HT-29 (cell line): ENCODE measurements at regions not wholly inside any gene's neighbourhood (a gene's known extent, or its start where the extent isn't known, plus 50 kb on each side); places are given as distances from the start of the nearest gene placed in this dataset.
"Not testable (repeated sequence)": the region's sequence is repeated elsewhere in the genome, so short reads cannot be mapped to it uniquely, and the experiment has no call there.

ENCODE experiments used
- DNase-seq: peaks from one replicate; pipeline ENCODE4 v3.0.0-alpha.2; 2015; ENCODE audit warnings: low spot score

DNA sequence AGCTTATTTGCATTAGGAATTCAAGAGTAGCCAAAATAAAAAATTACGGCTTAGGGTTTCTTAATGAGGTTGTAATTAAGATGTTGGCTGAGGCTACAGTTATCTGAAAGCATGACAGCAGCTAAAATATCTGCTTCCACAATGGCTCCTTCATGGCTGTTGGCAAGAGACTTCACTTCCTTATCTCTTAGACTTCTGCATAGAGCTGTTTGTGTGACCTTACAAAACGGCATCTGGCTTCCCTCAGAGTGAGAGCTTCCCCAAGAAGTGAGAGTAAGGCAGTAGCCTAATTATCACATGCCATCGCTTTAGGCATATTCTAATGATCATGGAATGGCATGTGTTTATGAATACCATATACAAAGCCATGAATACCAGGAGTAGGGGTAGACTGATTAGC lies 57.6 kb downstream of the CCDC59 start:
- DNase-seq: no peak

GRCh38 chr12:82299319-82300025 lies 58.7 kb downstream of the CCDC59 start:
- DNase-seq: no peak

DNA sequence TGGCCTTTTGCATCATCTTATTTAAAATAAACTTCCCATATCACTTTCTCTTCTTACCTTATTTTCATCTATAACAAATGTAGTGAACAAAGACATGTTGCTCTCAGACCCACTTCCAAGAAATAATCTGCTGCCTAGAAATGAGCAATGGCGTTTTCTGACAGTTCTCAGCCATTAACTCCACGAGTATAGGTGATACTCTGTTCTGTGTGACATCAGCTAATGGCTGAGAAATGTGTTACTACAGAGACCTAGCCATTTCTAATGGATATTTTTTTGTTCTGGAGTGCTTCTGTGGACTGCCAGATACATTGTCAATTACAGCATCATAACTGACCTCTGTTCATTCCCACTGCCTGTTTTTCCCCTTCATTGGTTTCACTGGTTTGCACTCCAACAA lies 67.8 kb downstream of the CCDC59 start:
- no peak for DNase-seq

DNA sequence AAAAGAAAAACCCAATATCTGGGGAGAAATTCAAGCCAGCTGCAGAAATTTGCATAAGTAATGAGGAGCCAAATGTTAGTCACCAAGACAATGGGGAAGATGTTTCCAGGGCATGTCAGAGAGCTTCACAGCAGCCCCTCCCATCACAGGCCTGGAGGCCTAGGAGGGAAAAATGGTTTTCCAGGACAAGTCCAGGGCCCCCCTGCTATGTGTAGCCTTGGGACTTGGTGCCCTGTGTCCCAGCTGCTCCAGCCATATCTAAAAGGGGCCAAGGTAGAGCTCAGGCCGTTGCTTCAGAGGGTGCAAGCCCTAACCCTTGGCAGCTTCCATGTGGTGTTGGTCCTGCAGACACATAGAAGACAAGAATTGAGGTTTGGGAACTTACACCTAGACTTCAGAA lies 76.9 kb downstream of the CCDC59 start:
- DNase-seq: not testable (repeated sequence)

DNA sequence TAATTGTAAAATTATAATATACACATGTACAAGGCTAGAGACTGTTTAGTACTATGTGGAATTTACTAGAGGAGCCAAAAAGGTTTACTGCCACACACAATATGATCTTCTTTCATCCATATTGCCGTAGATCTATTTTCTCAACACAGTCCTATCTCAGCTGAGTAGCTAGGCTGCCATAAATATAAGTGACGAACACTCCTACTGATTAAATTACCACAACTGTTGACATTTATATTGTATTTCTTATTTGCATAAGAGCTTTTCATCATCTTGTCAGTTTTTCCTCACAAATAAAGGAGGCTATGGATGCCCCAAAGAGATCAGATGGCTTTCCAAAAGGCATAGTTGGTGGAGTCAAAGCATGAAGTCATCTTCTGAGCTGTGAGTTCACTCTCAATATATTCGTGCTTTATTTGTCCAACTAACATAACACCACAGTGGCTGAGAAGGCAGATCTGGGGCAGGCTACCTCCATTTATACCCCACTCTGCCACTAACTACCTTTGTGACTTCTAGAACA lies 78.6 kb downstream of the CCDC59 start:
- no peak for DNase-seq

- DNase-seq: no peak
These were observed 80.6 kb downstream of the CCDC59 start for GRCh38 chr12:82277582-82277981.

GRCh38 chr12:82242729-82243128 lies 115.5 kb downstream of the CCDC59 start:
- no peak for DNase-seq

DNA sequence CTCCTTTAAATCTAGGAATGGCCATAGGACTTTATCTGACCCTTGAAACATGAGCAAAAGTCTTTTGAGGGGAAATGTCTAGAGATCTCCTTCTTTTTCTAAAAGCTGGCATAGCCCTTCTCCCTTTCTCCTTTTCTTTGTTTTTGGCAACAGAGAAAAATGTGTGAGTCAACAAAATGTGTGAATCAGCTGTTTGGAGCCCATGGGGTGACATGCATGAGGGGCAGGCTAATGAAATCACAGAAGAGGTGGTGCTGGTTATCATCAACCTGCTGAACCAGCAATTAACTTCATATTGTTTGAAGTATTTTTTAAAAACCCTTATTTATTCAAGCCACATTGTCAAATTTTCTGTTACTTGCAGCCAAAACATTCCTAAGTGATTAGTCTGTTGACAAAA lies 132.3 kb downstream of the CCDC59 start:
- DNase-seq: no peak

DNA sequence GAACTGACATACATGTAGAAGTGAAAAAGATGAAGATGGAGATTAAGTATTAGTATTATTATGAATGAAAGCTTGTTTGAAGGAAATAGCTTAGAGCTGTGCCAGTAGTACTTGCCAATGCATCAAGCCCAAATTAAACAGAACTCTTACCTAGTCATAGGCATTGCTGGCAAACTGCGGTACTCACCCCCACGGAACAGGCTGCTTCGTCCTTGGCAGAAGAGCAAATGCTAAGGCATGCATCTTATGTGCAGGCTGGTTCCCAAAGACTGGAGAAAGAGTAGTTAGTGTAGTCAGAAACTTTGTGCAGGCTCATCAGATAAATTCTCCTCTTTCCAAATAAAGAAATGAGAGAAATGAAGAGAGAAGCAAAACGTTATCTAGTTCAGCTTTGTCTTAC lies 134.8 kb downstream of the CCDC59 start:
- no peak for DNase-seq

GRCh38 chr12:82216475-82216874 lies 141.7 kb downstream of the CCDC59 start:
- no peak for DNase-seq

DNA sequence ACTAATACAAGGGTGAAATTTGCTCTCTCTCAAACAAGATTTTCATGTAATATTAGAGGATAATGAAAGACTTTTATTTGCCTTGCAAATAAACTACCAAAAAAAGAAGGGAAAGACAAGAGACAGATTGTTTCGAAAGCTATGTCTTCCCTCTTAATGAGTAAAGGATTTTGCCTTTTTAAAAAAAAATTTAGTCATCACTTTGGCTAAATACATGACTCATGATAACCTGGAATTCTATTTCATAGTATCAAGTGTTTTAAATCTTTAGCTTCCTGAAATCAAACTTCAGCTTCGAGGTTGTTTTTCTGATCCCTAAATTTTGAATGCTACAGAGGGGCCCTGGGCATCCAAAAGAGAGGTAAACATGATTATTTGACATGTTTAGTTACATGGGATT lies 144.4 kb downstream of the CCDC59 start:
- no peak for DNase-seq

DNA sequence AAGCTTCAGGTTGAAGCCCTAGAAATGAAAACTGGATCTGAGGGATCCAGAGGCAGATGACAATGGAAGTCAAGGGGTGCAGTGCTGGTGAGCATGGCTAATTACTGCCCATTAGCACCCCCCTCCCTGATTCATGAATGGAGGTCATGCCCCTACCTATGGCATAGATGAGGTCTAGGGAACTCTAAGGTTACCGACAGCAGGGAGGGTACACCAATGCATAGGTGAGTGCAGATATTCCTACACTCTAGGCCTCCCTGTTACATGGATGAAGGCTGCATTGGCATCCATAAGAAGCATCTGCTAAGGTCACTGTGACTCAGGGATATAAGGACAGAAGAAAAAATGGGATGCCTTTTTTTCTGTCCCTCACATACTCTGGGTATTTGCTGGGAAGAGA lies 147.3 kb downstream of the CCDC59 start:
- no peak for DNase-seq

DNA sequence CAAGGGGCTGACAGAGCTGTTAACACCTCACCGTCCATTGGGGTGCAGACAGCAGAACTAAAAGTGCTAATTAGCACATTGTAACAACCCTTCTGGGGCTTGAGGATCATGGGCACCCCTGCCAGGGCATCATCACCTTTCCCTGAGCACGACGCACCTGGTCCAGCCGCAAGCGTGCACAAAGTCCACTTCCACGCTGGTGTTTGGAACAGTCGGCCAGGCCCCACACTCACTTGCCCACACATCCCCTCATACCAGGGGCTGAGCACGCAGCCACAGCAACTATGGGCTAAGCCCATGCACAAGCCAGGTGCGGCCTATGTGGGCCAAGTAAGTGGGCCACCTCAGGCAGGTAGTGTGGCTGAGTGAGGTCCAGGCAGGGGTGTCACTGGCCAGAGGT lies 148.7 kb downstream of the CCDC59 start:
- no peak for DNase-seq

DNA sequence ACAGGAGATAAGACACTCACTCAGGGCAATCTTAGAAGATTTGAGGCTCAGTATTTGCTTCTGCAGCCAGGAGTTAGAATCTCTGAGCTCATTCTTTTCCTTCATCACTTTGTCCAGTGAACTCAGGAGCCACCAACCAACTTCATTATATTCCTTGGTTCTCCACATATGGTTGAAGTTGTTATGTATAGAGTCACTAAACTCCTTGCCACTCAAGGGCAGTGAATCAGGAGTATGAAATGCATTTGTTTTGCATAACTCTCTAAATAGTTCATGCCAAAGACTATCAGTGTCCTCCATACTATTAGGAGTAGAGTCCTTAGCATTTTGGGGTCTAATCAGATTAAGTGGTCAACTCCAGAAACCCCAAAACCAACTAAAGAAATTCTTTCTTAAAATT lies 150.6 kb downstream of the CCDC59 start:
- no peak for DNase-seq

DNA sequence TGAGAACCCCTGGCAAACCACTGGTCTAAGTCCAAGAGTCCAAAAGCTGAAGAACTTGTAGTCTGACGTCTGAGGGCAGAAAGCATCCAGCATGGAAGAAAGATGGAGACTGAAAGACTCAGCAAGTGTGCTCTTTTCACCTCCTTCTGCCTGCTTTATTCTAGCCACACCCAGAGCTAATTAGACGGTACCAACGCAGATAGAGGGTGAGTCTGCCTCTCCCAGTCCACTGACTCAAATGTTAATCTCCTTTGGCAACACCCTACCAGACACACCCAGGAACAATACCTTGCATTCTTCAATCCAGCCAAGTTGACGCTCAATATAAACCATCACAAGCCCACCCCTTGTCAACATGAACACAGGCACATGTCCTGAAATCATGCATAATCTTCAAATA lies 155.1 kb downstream of the CCDC59 start:
- no peak for DNase-seq

GRCh38 chr12:82187595-82187994 lies 170.6 kb downstream of the CCDC59 start:
- no peak for DNase-seq

DNA sequence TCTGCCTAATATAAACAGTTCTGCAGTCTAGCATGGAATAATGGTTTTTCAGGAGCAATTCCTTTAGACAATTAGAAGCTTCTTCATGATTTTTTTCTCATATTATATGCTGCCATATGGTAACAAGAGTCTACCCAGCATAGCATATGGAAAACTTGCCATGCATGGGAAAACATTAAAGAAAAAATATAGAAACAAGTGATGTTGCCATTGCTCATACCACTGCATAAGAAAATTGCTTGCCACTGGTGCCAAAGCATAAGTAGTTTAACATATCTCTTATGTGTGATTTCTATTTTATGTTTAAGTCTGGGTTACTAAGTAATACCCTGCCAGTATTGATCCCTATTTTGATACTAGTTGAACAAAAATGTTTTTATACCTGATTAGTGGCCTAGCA lies 171.2 kb downstream of the CCDC59 start:
- no peak for DNase-seq

GRCh38 chr12:82186282-82186681 lies 171.9 kb downstream of the CCDC59 start:
- DNase-seq: no peak

DNA sequence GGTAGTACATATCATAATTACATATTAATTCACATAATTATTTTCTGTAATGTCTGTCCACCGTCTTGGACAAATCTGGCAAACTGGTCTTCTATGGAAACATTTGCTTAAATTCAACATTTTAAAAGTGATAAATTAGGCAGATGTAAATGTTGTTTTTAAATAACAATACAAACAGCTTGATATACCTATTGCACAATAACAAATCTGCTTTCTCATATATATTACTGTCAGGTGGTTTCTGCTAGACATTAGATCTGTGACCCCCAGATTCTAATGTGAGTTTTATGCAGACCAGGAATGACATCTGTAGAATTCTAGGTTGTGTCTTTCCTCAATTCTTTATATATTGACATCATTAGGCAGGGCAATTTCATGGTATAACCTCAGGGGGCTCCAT lies 173.3 kb downstream of the CCDC59 start:
- DNase-seq: no peak

DNA sequence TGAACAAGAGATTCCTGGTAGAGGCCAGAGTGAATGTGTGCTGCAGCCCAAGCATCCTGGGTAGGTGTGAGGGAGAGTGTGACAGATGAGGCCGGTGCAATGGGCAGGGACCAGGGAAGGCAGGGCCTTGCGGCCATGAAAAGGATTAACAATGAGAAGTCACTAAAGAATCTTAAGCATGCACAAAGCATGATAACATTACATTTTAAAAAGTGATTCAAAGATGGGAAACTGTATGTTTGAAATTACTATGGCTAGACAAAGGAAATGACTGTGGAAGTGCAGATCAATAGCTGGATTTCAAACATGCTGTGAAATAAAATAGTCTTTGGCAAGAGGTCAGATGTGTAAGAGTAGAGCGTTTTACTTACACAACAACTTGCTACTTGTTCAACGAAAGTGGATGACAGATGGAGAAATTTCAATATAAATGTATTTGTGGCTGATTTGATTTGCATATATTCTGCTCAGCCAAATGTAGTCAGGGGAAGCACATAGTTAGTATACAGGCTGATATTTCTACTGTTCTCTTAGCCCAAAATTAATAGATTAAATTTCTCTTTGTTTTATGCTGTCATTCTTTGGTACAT lies 175.5 kb downstream of the CCDC59 start:
- no peak for DNase-seq

DNA sequence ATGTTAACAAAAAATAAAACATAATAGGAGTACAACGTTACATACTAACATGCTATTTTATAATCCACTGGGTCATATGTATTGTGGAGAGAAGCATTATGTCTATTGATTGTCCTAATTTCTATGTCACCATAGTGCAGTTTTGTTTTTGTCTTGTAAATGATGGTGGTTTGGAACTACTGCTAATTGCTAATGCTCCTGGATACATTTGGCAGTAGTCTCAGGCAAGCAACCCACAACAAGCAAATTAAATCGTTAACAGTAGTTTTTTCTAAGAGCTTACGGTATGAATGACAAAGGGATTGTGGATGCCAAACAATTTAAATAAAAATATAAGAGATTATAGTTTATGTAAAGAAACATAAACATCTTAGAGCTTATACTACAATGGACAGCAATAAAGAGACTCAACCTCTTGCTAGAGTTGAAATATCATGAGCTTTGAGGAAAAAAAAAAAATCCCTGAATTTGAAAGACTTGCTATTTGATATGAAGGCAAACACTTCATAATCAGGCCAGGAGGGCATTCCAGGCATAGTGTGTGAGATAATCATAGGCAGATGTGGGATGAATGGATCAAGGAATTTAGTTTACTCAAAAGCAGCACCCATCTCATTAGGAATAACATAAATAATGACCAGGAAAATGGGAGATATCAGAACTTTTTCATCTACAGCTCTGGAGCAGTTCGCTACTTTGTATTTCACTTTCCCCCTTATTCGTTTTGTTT lies 181.3 kb downstream of the CCDC59 start:
- DNase-seq: no peak

- no peak for DNase-seq
These were observed 182.2 kb downstream of the CCDC59 start for GRCh38 chr12:82176026-82176425.

- DNase-seq: no peak
These were observed 183.3 kb downstream of the CCDC59 start for GRCh38 chr12:82174936-82175335.
